HG03025 (cell line): ENCODE measurements at regions not wholly inside any gene's neighbourhood (a gene's known extent, or its start where the extent isn't known, plus 50 kb on each side); places are given as distances from the start of the nearest gene placed in this dataset.
"Not testable (repeated sequence)": the region's sequence is repeated elsewhere in the genome, so short reads cannot be mapped to it uniquely, and the experiment has no call there.

Experiments
- ATAC-seq: cut with Tn5 transposase; IDR thresholded peaks from one replicate; pipeline ENCODE4 v1.9.1; 2021; ENCODE audit warnings: mild to moderate bottlenecking, moderate library complexity; ENCODE audit not compliant: unreplicated experiment, low FRiP score

- ATAC-seq: no peak
Observed at GRCh38 chr3:36063992-36064391, 316.3 kb upstream of the STAC start.

DNA sequence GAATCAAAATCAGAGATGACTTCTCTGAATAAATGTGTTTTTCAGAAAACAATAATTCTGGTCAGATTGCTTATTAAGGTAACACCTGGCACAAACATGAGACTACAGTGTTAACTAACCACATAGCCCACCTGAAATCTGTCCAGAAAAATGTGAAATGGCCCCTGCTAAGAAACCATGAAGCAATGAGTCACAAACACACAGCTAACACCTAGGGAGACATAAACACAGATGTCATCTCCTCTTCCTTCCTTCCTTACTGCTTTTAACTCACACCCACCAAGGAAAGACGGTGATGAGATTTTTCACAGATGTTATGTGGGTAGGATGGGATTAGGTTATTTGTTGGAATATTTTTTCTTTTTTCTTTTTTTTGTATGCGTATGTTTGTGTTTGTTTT lies 315.0 kb upstream of the STAC start:
- ATAC-seq: no peak

GRCh38 chr3:36075491-36075890 lies 304.8 kb upstream of the STAC start:
- ATAC-seq: no peak

GRCh38 chr3:36077320-36077719 lies 303.0 kb upstream of the STAC start:
- ATAC-seq: no peak

DNA sequence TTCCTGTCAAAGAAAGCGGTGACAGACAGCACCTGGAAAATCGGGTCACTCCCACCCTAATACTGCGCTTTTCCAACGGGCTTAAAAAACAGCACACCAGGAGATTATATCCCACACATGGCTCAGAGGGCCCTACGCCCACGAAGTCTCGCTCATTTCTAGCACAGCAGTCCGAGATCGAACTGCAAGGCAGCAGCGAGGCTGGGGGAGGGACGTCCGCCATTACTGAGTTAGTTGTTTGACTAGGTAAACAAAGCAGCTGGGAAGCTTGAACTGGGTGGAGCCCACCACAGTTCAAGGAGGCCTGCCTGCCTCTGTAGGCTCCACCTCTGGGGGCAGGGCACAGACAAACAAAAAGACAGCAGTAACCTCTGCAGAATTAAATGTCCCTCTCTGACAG lies 297.3 kb upstream of the STAC start:
- ATAC-seq: not testable (repeated sequence)

- no peak for ATAC-seq
Observed at GRCh38 chr3:36095238-36095637, 285.1 kb upstream of the STAC start.

GRCh38 chr3:36097209-36097608 lies 283.1 kb upstream of the STAC start:
- no peak for ATAC-seq

- ATAC-seq: no peak
Observed at GRCh38 chr3:36114353-36114752, 266.0 kb upstream of the STAC start.

DNA sequence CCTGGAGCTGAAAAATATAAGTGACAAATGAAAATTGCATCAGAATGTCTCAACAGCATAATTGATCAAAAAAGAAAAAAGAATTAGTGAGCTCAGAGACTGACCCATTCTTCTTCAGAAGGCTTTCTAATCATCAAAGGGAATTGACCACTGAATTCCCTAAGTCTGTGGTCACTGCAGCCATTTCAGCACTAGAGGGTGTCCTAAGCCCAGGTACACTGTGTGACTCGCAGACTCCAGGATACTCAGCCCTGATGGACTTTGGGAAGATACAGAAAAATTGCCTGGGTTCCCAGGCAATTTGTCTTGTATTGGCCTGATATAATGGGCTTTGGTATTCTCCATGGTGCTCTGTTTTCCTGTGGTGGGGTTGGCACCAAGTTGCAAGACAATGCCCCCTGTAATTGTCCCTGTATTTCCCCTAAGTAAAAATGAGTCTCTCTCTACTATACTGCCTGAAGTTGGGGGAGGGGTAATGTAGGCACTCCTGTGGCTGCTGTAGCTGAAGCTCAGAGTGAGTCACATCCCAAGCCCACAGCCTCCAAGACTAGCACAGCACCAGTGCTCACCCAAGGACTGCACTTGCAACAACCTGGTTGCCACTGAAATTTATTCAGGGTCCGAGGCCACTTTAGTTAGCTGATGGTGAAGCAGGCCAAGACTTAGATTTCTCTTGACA lies 256.0 kb upstream of the STAC start:
- ATAC-seq: no peak

GRCh38 chr3:36132214-36132613 lies 248.1 kb upstream of the STAC start:
- no peak for ATAC-seq

- ATAC-seq: no peak
Observed at GRCh38 chr3:36135863-36136262, 244.4 kb upstream of the STAC start.

DNA sequence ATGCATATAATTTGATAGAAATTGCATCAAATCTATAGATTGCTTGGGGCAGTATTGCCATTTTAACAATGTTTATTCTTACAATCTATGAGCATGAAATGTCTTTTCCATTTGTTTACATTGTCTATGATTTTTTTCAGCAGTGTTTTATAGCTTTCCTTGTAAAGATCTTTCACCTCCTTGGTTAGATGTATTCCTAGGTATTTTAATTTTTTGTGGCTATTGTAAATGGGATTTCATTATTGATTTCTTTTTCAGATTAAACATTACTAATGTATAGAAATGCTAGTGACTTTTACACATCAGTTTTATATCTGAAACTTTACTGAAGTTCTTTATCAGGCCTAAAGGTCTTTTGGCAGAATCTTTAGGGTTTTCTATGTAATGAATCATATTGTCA lies 237.6 kb upstream of the STAC start:
- ATAC-seq: no peak

DNA sequence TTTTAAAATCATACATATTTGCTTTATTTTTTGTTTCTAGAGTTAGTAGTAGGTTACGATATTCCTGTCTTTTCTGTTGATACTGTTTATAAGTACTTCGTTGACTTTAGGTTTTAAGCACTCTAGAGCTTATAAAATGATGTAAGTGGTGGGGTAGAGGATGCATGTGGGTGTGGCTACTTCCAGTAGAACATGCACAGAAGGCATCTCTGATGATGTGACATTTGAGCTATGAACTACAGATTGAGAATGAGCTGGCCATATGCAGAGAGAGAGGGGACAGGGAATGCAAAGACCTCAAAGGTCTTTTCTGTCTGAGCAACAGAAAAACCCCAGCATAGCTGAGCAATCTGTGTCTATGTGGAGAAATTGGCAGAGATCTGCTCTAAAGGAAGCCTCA lies 233.9 kb upstream of the STAC start:
- ATAC-seq: no peak

DNA sequence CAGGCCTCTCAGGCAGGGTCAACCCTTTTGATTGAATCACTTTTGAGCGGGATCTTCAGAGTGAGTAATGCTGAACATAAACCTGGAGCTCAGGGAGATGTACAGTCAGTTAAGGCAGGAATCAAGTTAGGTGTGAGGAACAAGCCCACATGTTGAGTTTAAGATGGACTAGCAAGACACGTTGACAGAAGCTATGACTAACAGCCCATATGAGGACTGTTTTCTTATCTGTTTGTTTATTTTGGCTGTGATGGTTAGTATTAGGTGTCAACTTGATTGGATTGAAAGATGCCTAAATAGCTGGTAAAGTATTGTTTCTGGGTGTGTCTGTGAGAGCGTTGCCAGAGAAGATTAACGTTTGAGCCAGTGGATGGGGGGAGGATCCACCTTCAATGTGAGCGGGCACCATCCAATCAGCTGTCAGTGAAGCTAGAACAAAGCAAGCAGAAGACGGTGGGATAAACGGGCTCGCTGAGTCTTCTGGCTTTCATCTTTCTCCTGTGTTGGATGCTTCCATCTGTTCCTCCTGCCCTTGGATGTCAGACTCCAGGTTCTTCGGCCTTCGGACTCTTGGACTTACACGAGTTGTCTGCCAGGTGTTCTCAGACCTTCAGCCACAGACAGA lies 232.3 kb upstream of the STAC start:
- no peak for ATAC-seq

GRCh38 chr3:36149447-36149865 lies 230.8 kb upstream of the STAC start:
- ATAC-seq: no peak

GRCh38 chr3:36155515-36155914 lies 224.8 kb upstream of the STAC start:
- no peak for ATAC-seq

GRCh38 chr3:36164400-36164799 lies 215.9 kb upstream of the STAC start:
- no peak for ATAC-seq

- ATAC-seq: no peak
Observed at GRCh38 chr3:36165509-36166290, 214.6 kb upstream of the STAC start.

GRCh38 chr3:36166477-36166876 lies 213.8 kb upstream of the STAC start:
- no peak for ATAC-seq

- no peak for ATAC-seq
Observed at GRCh38 chr3:36172699-36173098, 207.6 kb upstream of the STAC start.

DNA sequence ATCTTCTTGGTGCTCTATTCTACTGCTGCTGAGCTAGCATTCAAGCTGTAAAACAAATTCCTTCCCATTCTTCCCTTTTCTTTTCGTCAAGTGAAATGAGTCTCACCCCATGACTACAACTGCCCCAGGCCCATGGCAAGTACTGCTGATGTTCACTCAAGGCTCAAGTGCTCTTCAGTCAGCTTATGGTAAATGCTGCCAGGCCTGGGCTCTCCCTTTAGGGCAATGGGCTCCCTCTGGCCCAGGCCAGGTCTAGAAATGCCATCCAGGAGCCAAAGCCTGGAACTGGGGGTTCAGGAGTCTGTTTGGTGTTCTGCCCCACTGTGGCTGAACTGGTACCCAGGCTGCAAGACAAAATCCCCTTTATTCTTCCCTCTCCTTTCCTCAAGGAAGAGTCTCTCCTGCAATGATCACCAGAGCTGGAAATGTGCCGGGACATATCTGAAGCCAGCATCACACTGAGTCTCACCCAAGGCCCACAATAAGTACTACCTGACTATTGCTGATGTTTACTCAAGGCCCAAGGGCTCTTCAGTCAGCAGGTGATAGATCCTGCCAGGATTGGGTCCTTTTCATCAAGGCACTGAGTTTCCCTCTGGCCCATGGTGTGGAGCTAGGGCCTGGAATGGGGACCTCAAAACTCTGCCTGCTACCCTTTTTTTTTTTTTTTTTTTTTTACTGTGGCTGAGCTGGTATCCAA lies 205.0 kb upstream of the STAC start:
- no peak for ATAC-seq
